Cerebellar cortex (tissue), 1 donor: ENCODE measurements at regions not wholly inside any gene's neighbourhood (a gene's known extent, or its start where the extent isn't known, plus 50 kb on each side); places are given as distances from the start of the nearest gene placed in this dataset.
A peak's percentile ranks its signal among the peaks of the same experiment; 100 is the strongest.

Experiments used
- DNase-seq: peaks from one replicate; pipeline ENCODE4 v3.0.0-alpha.2; 2015; ENCODE audit warnings: low spot score

- no peak for DNase-seq
These were observed 56.0 kb upstream of the SHISAL1 start for GRCh38 chr22:44368611-44369292.

GRCh38 chr22:44366372-44367300, 53.9 kb upstream of the SHISAL1 start:
- no peak for DNase-seq

DNA sequence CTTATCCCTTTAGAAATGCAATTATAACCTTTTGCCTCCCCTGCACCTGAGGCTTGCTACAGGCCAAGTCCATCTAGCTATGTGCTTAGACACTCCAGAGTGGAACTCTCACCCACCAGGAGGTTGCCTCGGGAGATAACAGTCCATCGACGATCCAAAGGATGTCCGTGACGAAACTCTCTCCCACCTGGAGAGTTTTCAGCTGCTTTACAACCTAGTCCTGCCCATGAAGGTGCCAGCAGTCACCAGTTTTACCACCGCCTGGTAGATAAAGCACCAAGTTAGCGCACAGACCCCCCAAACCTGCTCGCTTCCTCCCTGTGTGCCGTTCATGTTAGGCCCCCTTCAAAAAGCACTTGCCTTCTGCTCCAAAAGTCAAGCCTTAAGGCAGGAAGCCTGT, 53.1 kb upstream of the SHISAL1 start:
- DNase-seq: no peak

DNA sequence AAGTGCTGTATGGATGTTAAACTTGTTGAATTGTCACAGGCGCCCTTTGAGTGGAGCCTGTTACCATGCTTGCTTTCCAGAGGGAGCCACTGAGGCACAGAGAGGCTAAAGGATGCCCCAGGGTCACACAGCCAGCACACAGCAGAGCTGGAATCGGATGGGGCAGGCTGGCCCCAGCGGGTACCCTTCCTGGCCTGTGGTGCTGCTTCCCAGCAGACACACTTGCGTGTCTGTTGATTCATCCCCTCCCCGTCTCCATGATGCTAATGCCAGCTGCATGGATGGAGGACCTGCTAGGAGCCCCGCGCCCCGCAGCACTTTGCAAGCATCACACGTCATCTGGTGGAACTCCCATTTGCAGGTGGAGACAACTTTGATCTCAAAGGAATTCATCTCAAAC, 52.4 kb upstream of the SHISAL1 start:
- no peak for DNase-seq

DNA sequence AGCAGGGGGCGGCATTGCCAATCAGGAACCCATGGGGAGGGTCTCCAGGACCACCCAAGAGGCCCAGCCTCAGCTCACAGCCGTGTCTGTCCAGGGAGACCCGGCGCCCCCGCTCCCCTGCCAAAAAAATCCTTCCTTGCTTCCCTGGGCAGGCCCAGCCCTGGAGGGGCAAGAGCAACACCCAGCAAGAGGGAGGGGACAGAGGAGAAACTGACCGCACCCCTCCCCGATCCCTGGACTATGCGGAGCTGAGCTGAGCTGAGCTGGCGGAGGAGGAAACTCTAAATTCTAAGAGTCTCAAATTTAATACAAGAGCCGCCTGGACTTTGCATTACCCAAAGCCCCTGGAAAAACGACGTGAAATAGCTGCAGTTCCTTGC, 52.0 kb upstream of the SHISAL1 start:
- DNase-seq: no peak

- DNase-seq: no peak
These were observed 51.4 kb upstream of the SHISAL1 start for GRCh38 chr22:44363980-44364750.

- peak; percentile 15 for DNase-seq
These were observed 50.5 kb upstream of the SHISAL1 start for GRCh38 chr22:44363013-44363979.

DNA sequence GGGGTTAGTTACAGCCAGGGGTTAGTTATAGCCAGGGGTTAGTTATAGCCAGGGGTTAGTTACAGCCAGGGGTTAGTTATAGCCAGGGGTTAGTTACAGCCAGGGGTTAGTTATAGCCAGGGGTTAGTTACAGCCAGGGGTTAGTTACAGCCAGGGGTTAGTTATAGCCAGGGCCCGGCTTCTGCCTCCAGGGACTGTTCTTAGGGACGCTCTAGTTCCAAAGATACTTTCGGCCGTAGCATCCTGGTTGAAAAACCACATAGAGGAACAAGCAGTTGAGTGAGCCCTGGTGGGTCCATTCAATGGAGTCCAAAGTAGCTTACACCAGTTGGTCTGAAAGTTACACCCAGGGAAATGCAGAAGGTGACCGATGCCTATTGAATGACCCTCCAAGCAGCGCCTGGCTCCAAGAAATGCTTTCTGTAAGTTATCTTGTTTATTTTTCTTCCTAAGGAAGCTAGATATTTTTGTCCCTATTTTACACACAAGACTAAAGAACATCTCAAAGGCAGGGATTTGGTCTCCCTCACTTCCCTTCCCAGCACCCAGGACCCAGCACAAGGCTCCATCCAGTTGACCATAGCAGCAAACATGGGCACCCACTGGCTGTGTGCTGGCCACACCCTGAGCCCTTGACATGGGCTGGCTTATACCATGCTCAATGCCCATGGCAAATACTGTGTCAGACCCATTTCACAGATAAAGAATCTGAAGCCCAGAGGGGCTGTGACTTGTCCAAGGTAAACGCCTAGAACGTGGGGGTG, 49.7 kb upstream of the SHISAL1 start:
- DNase-seq: no peak
